ENCODE measurements at regions not wholly inside any gene's neighbourhood (a gene's known extent, or its start where the extent isn't known, plus 50 kb on each side); places are given as distances from the start of the nearest gene placed in this dataset.

DNA sequence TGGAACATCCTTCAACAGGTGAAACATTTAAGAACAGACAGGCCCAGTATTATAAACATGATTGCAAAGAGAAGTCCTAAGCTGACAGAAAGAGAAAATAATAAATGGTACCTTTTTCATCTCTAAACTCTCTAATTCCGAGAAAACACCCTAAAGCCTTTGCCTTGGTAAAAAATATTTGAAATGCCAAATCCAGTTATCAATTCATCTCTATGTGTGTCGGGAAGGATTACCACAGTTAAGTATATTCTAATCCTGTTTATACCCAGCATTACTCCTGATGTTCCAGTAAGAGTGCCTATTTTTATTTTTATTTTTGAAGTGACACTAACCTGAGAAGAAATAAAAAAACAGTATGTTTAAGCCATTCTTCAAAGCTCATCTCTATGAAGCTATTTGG is 219.3 kb upstream of the NANOGP8 start:
- Histone ChIP-seq H2BK20ac (ENCODE audit: low read depth, low read length, poor library complexity, severe bottlenecking) (no peak overlapping the region), H2BK120ac (ENCODE audit: low read depth, low read length, poor library complexity, severe bottlenecking) (no peak overlapping the region), H3K56ac (ENCODE audit: insufficient read length, low read depth, low read length) (no peak overlapping the region), H3K27ac (ENCODE audit: insufficient read length, low read depth, low read length) (no peak overlapping the region), H2BK5ac (ENCODE audit: insufficient read length, low read length) (no peak overlapping the region), H4K8ac (replicated peaks; ENCODE audit: insufficient read length, low read depth, low read length) (no peak overlapping the region), H3K4me2 (ENCODE audit: insufficient read depth, insufficient read length, low read length) (no peak overlapping the region), H3K18ac (ENCODE audit: insufficient read length, low read depth, low read length) (no peak overlapping the region), H3K9me3 (ENCODE audit: control insufficient read depth, low read depth, low read length) (no peaks in the 10 kb centered on the region), H3K9ac (ENCODE audit: extremely low read depth, insufficient read length, low read length) (no peak overlapping the region), H3K4ac (ENCODE audit: low read depth, low read length) (no peak overlapping the region), H3K27me3 (ENCODE audit: insufficient read depth, low read length) (no peaks in the 10 kb centered on the region), H3K23ac (ENCODE audit: insufficient read length, low read depth, low read length) (no peak overlapping the region), H3K14ac (ENCODE audit: insufficient read depth, low read length) (no peak overlapping the region), H3K79me2 (ENCODE audit: insufficient read depth, low read length) (no peaks in the 10 kb centered on the region), H3K23me2 (ENCODE audit: insufficient read length, low read depth, low read length, poor library complexity, severe bottlenecking) (no peaks in the 10 kb centered on the region), H4K20me1 (ENCODE audit: control insufficient read depth, insufficient read depth, insufficient read length) (no peaks in the 10 kb centered on the region), H3K79me1 (ENCODE audit: insufficient read depth, low read depth, low read length, poor library complexity, severe bottlenecking) (no peaks in the 10 kb centered on the region), H3T11ph (ENCODE audit: low read length) (no peak overlapping the region), H2AFZ (ENCODE audit: low read length) (no peak overlapping the region), H4K91ac (ENCODE audit: insufficient read length, low read depth, low read length) (no peak overlapping the region), H2BK15ac (ENCODE audit: low read depth, low read length) (no peak overlapping the region), H2BK12ac (ENCODE audit: insufficient read length, low read depth, low read length) (no peak overlapping the region), H4K5ac (ENCODE audit: insufficient read length, low read depth, low read length) (no peak overlapping the region), H3K4me1 (ENCODE audit: insufficient read depth, low read length) (no peaks in the 10 kb centered on the region), H2AK5ac (ENCODE audit: insufficient read length, low read length) (no peak overlapping the region)
- Mint-ChIP-seq H3K4me1 (peaks cover 7 to 9% of the 10 kb centered on the region in 2 experiments), H3K36me3 (ENCODE audit: insufficient read depth in 1 of 3, low read depth in 3 of 3) (no peaks in the 10 kb centered on the region), H3K4me3 (no peak overlapping the region), H3K27me3 (ENCODE audit: low read depth) (no peaks in the 10 kb centered on the region), H3K27ac (no peak overlapping the region), H3K9me3 (no peaks in the 10 kb centered on the region)
- no CpG with 5 or more reads among the region's 2 CpGs for WGBS (ENCODE audit: extremely low coverage, insufficient read length, low lambda C conversion rate)
- TF ChIP-seq, protein P1, sequence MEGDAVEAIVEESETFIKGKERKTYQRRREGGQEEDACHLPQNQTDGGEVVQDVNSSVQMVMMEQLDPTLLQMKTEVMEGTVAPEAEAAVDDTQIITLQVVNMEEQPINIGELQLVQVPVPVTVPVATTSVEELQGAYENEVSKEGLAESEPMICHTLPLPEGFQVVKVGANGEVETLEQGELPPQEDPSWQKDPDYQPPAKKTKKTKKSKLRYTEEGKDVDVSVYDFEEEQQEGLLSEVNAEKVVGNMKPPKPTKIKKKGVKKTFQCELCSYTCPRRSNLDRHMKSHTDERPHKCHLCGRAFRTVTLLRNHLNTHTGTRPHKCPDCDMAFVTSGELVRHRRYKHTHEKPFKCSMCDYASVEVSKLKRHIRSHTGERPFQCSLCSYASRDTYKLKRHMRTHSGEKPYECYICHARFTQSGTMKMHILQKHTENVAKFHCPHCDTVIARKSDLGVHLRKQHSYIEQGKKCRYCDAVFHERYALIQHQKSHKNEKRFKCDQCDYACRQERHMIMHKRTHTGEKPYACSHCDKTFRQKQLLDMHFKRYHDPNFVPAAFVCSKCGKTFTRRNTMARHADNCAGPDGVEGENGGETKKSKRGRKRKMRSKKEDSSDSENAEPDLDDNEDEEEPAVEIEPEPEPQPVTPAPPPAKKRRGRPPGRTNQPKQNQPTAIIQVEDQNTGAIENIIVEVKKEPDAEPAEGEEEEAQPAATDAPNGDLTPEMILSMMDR (conservative IDR thresholded peaks at IDR 0.05) = no peak
- DNase-seq = no peak
